UCSD-AML1 (cell line): ENCODE measurements at regions not wholly inside any gene's neighbourhood (a gene's known extent, or its start where the extent isn't known, plus 50 kb on each side); places are given as distances from the start of the nearest gene placed in this dataset.
"Not testable (repeated sequence)": the region's sequence is repeated elsewhere in the genome, so short reads cannot be mapped to it uniquely, and the experiment has no call there.

Experiments
- DNase-seq: peaks from one replicate; lab custom pipeline; 2025; ENCODE audit not compliant: unreplicated experiment; lab: John Stamatoyannopoulos, UW

- DNase-seq = not testable (repeated sequence)
These were observed 139.4 kb upstream of the TOP1 start for GRCh38 chr20:40889266-40889665.

DNA sequence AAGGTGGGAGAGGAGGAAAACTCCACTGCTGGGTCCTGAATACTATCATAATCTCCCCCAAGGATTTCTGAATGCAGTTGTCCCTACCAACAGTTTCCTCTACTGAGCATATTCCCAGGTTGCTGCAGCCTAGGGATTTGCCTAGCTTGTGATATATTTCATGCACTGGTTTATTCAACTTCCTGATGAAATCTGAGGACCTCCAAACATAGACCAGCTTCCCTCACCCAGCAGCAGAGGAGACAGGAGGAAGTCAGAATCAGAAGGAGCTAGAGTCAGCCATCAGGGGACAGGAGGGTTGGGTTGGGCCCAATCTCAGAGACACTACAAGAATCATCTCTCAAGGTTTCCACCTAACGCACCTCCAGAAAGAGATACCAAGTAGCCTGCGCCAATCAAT, 138.4 kb upstream of the TOP1 start:
- DNase-seq = no peak

DNA sequence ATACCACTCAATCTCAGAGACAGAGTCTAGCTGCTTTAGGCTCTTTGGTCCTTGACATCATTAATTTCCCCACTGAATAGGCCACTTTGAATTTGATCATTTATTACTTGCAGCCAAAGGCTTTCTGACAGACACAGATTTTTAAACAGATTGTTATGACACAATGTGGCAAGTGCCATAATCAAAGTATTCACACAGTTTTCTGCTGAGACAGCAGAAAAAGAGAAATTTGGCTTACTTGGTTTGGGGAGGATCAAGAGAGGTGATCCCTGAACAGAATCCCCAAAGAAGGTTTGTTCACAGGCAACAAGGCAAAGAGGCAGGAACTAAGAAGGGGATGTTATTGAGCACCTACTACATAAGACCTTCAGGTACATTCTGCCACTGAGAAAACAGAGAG, 138.0 kb upstream of the TOP1 start:
- no peak for DNase-seq

DNA sequence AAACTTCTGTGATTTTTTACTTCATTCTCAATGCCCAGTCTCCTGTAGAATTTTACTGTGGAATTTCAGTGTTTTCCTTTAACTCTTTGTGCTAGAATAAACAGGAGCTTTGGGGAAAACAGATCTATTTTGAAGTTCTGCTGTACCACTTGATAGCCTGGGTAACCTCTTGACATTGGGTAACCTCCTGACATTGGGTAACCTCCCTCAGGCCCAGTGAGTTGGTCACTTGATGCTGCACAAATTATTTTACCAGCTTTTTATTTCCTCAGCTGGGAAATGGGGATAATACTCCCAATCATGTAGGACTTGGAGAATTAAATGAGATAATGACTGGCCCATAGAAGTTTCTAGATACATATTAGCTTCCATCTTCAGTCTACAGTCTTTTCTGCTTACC, 137.3 kb upstream of the TOP1 start:
- DNase-seq = no peak

DNA sequence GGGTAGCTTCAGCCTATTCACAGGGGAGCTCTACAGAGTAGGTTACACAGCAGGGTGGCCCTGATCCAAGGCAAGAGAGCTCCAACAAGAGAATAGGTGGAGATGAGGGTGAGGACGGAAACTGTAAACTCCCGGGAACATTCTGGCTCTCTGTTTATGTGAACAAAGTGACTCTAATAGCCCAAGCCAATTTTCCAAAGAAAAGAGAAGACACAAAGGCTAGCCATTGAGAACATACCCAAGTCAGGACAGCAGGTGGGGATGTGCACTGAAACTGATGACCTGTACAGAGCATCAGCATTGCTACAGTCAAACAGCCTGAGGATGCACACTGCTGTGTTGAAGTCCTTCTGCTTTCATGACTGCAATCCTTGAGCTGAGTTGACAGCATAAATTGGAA, 136.0 kb upstream of the TOP1 start:
- no peak for DNase-seq

- DNase-seq = no peak
These were observed 134.9 kb upstream of the TOP1 start for GRCh38 chr20:40893610-40894236.

DNA sequence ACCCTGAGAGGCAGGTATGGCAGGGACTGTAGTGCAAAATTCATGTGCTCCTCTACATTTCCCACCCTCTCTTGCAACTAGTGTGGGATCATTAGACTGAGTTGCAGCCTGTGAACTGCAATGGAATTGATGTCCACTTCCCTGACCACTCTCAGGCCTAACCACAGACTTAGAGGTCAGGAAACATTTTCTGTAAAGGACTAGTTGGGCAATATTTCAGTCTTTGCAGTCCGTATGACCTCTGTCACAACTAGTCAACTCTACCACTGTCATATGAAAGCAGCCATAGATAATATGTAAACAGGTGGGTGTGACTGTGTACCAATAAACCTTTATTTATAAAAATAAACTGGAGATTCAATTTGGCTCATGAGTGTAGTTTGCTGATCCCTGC, 134.4 kb upstream of the TOP1 start:
- DNase-seq = no peak

- DNase-seq = no peak
These were observed 133.4 kb upstream of the TOP1 start for GRCh38 chr20:40895182-40895581.

- DNase-seq = no peak
These were observed 131.6 kb upstream of the TOP1 start for GRCh38 chr20:40896814-40897700.

- no peak for DNase-seq
These were observed 129.3 kb upstream of the TOP1 start for GRCh38 chr20:40899344-40899743.

DNA sequence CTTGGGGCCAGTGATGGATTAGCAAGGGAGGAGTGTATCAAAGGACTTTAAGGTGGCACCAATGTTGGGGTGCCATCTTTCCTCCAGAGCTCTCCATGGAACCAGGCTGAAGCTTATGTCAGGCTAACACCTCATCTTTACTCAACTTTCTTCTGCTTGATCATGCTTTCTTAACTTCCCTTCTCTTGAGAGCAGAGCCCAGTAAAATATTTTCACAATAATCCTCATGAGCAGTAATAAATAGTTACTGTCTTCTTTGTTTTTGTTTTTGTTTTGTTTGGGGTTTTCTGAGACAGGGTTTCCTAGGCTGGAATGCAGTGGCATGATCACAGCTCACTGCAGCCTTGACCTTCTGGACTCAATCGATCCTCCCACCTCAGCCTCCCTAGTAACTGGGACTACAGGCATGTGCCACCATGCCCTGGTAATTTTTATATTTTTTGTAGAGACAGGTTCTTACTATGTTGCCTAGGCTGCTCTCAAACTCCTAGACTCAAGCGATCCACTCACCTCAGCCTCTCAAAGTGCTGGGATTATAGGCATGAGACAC, 127.9 kb upstream of the TOP1 start:
- no peak for DNase-seq

- no peak for DNase-seq
These were observed 126.0 kb upstream of the TOP1 start for GRCh38 chr20:40902661-40903060.

- DNase-seq = no peak
These were observed 120.3 kb upstream of the TOP1 start for GRCh38 chr20:40908309-40908708.

DNA sequence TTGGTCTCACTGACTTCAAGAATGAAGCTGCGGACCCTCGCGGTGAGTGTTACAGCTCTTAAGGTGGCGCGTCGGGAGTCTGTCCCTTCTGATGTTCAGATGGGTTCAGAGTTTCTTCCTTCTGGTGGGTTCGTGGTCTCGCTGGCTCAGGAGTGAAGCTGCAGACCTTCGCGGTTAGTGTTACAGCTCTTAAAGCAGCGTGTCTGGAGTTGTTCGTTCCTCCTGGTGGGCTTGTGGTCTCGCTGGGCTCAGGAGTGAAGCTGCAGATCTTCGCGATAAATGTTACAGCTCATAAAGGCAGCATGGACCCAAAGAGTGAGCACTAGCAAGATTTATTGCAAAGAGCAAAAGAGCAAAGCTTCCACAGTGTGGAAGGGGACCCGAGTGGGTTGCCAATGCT, 119.1 kb upstream of the TOP1 start:
- DNase-seq = not testable (repeated sequence)

DNA sequence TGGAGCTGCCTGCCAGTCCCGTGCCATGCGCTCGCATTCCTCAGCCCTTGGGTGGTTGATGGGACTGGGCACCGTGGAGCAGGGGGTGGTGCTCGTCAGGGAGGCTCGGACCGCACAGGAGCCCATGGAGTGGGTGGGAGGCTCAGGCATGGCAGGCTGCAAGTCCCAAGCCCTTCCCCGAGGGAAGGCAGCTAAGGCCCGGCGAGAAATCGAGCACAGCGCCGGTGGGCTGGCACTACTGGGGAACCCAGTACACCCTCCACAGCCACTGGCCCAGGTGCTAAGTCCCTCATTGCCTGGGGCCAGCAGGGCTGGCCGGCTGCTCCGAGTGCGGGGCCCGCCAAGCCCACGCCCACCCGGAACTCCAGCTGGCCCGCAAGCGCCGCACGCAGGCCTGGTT, 118.2 kb upstream of the TOP1 start:
- not testable (repeated sequence) for DNase-seq

DNA sequence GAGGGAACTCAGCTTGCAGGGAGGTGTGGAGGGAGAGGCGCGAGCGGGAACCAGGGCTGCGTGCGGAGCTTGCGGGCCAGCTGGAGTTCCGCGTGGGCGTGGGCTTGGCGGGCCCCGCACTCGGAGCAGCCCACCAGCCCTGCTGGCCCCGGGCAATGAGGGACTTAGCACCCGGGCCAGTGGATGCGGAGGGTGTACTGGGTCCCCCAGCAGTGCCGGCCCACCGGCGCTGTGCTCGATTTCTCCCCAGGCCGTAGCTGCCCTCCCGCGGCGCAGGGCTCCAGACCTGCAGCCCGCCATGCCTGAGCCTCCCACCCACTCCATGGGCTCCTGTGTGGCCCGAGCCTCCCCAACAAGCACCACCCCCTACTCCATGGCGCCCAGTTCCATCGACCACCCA, 117.5 kb upstream of the TOP1 start:
- not testable (repeated sequence) for DNase-seq

DNA sequence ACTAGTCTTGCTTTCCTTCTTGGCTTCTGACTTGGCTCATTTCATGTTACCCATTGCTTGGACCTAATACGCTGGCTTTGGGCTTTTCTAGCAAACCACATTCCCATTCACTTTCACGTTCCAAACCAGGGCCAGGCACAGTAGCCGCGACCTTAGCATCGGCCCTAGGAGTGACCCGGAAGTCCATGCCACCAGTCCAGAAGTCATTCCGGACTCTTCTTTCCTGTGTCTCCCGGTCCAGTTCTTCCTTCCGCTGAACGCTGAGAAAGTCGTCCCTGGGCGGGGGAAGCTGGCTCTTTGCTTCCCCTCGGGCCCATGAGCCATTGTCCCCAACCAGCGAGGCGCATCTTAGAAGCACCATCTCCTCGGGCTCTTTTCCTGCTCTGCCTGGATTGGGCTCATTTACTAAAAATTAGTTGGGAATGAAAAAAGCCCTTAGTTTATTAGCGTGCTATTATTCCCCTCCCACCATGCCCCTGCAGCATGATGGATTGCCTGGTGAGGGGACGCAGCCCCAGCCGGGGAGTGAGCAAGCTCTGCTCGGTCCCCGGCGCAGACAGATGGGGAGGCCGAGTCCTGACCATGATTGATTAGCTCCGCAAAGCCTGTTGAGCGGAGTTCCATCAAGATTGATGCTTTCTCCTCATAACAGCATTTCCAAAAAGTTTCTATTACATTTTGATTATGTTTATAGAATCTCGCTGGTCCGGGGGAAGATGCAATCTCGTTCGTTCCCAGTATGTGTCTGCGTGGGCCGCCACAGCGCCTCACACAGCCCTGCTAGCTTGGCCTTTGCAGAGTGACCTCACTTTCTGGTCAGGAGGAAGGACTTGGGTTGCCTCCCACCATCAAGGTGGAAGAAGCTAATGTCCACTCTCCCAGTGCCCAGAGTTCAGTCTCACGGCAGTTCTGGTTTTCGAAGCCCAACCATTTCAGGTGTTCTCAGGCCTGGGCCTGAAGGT, 115.1 kb upstream of the TOP1 start:
- DNase-seq = no peak

- DNase-seq = no peak
These were observed 112.9 kb upstream of the TOP1 start for GRCh38 chr20:40915756-40916155.

- no peak for DNase-seq
These were observed 112.3 kb upstream of the TOP1 start for GRCh38 chr20:40916276-40916675.

DNA sequence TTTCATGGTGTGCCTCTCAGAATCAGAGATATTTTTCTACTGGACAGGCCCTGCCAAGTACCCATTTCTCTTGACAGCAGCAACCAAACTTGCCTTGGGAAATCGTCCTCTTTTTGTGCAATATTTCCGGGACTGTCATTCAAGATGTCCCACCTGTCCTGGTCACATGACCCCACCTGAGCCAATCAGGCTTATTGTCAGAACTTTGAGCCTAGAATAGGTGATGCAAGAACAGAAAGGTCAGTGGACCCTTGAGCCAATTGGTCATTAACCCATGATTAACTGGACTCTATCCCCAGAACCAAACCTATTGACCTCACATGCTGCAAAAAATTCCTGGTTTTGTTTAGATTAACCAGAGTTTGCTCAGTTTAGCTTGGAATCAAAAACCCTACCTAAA, 108.3 kb upstream of the TOP1 start:
- DNase-seq = no peak

GRCh38 chr20:40922865-40923264, 105.8 kb upstream of the TOP1 start:
- no peak for DNase-seq
